H1 (cell line): ENCODE measurements at regions not wholly inside any gene's neighbourhood (a gene's known extent, or its start where the extent isn't known, plus 50 kb on each side); places are given as distances from the start of the nearest gene placed in this dataset.

Experiments used
- RBBP5 ChIP-seq: IDR thresholded peaks from 2 replicates; pipeline ENCODE4 v1.7.1; 2012; ENCODE audit warnings: low read depth, mild to moderate bottlenecking, inconsistent platforms, low read length, moderate library complexity, borderline replicate concordance
- TF ChIP-seq, protein P1 (sequence below): fragments of 300-600 bp; sonication (generic); IDR thresholded peaks from 2 replicates; pipeline ENCODE4 v1.7.1; 2012; ENCODE audit warnings: low read length, moderate library complexity, mild to moderate bottlenecking, inconsistent platforms; ENCODE audit not compliant: insufficient replicate concordance

DNA sequence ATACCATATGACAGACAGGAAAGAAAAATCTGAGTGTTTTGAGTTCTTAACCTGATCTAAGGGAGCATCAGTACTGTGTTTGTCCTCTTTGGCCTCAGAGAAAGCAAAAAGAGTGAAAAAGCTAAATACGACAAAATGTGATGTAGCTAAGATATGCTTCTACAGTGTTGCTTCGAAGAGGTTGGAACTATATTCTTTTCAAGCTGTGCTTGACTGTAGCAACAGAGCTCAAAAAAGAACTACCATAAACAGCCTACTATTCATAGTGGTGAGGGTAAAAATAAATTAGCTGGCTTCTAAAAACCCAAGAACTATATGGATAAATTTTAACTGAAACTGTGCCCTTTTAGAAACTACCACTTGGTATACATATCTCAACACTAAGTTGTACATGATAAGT lies 881.8 kb upstream of the PCDH10 start (continued):
- TF ChIP-seq, protein P1, sequence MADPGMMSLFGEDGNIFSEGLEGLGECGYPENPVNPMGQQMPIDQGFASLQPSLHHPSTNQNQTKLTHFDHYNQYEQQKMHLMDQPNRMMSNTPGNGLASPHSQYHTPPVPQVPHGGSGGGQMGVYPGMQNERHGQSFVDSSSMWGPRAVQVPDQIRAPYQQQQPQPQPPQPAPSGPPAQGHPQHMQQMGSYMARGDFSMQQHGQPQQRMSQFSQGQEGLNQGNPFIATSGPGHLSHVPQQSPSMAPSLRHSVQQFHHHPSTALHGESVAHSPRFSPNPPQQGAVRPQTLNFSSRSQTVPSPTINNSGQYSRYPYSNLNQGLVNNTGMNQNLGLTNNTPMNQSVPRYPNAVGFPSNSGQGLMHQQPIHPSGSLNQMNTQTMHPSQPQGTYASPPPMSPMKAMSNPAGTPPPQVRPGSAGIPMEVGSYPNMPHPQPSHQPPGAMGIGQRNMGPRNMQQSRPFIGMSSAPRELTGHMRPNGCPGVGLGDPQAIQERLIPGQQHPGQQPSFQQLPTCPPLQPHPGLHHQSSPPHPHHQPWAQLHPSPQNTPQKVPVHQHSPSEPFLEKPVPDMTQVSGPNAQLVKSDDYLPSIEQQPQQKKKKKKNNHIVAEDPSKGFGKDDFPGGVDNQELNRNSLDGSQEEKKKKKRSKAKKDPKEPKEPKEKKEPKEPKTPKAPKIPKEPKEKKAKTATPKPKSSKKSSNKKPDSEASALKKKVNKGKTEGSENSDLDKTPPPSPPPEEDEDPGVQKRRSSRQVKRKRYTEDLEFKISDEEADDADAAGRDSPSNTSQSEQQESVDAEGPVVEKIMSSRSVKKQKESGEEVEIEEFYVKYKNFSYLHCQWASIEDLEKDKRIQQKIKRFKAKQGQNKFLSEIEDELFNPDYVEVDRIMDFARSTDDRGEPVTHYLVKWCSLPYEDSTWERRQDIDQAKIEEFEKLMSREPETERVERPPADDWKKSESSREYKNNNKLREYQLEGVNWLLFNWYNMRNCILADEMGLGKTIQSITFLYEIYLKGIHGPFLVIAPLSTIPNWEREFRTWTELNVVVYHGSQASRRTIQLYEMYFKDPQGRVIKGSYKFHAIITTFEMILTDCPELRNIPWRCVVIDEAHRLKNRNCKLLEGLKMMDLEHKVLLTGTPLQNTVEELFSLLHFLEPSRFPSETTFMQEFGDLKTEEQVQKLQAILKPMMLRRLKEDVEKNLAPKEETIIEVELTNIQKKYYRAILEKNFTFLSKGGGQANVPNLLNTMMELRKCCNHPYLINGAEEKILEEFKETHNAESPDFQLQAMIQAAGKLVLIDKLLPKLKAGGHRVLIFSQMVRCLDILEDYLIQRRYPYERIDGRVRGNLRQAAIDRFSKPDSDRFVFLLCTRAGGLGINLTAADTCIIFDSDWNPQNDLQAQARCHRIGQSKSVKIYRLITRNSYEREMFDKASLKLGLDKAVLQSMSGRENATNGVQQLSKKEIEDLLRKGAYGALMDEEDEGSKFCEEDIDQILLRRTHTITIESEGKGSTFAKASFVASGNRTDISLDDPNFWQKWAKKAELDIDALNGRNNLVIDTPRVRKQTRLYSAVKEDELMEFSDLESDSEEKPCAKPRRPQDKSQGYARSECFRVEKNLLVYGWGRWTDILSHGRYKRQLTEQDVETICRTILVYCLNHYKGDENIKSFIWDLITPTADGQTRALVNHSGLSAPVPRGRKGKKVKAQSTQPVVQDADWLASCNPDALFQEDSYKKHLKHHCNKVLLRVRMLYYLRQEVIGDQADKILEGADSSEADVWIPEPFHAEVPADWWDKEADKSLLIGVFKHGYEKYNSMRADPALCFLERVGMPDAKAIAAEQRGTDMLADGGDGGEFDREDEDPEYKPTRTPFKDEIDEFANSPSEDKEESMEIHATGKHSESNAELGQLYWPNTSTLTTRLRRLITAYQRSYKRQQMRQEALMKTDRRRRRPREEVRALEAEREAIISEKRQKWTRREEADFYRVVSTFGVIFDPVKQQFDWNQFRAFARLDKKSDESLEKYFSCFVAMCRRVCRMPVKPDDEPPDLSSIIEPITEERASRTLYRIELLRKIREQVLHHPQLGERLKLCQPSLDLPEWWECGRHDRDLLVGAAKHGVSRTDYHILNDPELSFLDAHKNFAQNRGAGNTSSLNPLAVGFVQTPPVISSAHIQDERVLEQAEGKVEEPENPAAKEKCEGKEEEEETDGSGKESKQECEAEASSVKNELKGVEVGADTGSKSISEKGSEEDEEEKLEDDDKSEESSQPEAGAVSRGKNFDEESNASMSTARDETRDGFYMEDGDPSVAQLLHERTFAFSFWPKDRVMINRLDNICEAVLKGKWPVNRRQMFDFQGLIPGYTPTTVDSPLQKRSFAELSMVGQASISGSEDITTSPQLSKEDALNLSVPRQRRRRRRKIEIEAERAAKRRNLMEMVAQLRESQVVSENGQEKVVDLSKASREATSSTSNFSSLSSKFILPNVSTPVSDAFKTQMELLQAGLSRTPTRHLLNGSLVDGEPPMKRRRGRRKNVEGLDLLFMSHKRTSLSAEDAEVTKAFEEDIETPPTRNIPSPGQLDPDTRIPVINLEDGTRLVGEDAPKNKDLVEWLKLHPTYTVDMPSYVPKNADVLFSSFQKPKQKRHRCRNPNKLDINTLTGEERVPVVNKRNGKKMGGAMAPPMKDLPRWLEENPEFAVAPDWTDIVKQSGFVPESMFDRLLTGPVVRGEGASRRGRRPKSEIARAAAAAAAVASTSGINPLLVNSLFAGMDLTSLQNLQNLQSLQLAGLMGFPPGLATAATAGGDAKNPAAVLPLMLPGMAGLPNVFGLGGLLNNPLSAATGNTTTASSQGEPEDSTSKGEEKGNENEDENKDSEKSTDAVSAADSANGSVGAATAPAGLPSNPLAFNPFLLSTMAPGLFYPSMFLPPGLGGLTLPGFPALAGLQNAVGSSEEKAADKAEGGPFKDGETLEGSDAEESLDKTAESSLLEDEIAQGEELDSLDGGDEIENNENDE: no peak
- TF ChIP-seq RBBP5: no peak
